SU-DHL-6 (cell line): ENCODE measurements at regions not wholly inside any gene's neighbourhood (a gene's known extent, or its start where the extent isn't known, plus 50 kb on each side); places are given as distances from the start of the nearest gene placed in this dataset.

Experiments used
- H2AFZ ChIP-seq: fragments of 200-600 bp; sonication (generic); 2 replicates; pipeline ENCODE4 v1.6.1; 2014; ENCODE audit warnings: low read depth, mild to moderate bottlenecking, moderate library complexity, mixed read lengths, antibody characterized with exemption, low read length; ENCODE audit not compliant: severe bottlenecking
- H3F3A ChIP-seq: fragments of 200-600 bp; shearing (Covaris generic); 2 replicates; pipeline ENCODE4 v1.6.0; 2016; ENCODE audit warnings: antibody characterized with exemption, mild to moderate bottlenecking; ENCODE audit not compliant: insufficient read depth
- H3K27ac ChIP-seq: fragments of 200-600 bp; sonication (generic); 2 replicates; pipeline ENCODE4 v1.5.1; 2016; ENCODE audit warnings: low read depth, mild to moderate bottlenecking, low read length, moderate library complexity, mixed read lengths
- H3K27me3 ChIP-seq: fragments of 200-600 bp; sonication (generic), shearing (Covaris generic); 2 replicates; pipeline ENCODE4 v1.6.0; 2014; ENCODE audit warnings: mild to moderate bottlenecking, low read length
- H3K36me3 ChIP-seq: fragments of 200-600 bp; sonication (generic); 2 replicates; pipeline ENCODE4 v1.6.1; 2014; ENCODE audit warnings: mild to moderate bottlenecking, low read length, mixed read lengths
- H3K4me2 ChIP-seq: fragments of 300-600, 200-600 bp; shearing (Covaris generic), sonication (generic); 2 replicates; pipeline ENCODE4 v1.6.0; 2014; ENCODE audit warnings: low read length, low read depth, mild to moderate bottlenecking; ENCODE audit not compliant: poor library complexity, severe bottlenecking
- H3K4me3 ChIP-seq: fragments of 200-600 bp; sonication (generic); 2 replicates; pipeline ENCODE4 v1.5.1; 2014; ENCODE audit warnings: antibody characterized with exemption, low read length, mild to moderate bottlenecking, mixed read lengths; ENCODE audit not compliant: insufficient read depth, poor library complexity, severe bottlenecking
- H3K79me2 ChIP-seq: fragments of 200-600 bp; sonication (generic); 2 replicates; pipeline ENCODE4 v1.6.1; 2014; ENCODE audit warnings: mild to moderate bottlenecking, low read length, moderate library complexity; ENCODE audit not compliant: insufficient read depth
- H3K9ac ChIP-seq: fragments of 200-600 bp; sonication (generic); 2 replicates; pipeline ENCODE4 v1.7.0; 2014; ENCODE audit warnings: mild to moderate bottlenecking, low read length
- H3K9me2 ChIP-seq: fragments of 200-600 bp; sonication (generic); replicated peaks from 2 replicates; pipeline ENCODE4 v1.6.1; 2014; ENCODE audit warnings: low read length; ENCODE audit not compliant: insufficient read depth
- H3K9me3 ChIP-seq: fragments of 200-600 bp; sonication (generic); 2 replicates; pipeline ENCODE4 v1.6.1; 2014; ENCODE audit warnings: low read length, mixed read lengths; ENCODE audit not compliant: insufficient read depth
- H4K20me1 ChIP-seq: fragments of 200-600 bp; sonication (generic); 2 replicates; pipeline ENCODE4 v1.6.1; 2014; ENCODE audit warnings: low read depth, mild to moderate bottlenecking, antibody characterized with exemption, low read length, moderate library complexity, mixed read lengths
- EZH2phosphoT487 ChIP-seq: fragments of 200-600 bp; sonication (generic), shearing (Covaris generic); conservative IDR thresholded peaks from 2 replicates; pipeline ENCODE4 v1.6.1; 2018; ENCODE audit warnings: mild to moderate bottlenecking, antibody characterized with exemption, low read length, moderate library complexity, mixed read lengths
- TF ChIP-seq, protein P1 (sequence below): fragments of 200-600 bp; sonication (generic); IDR thresholded peaks from one replicate; pipeline ENCODE4 v1.5.1; 2017; ENCODE audit warnings: antibody characterized with exemption, mild to moderate bottlenecking, low read length, moderate library complexity; ENCODE audit not compliant: insufficient read depth, poor library complexity, severe bottlenecking

DNA sequence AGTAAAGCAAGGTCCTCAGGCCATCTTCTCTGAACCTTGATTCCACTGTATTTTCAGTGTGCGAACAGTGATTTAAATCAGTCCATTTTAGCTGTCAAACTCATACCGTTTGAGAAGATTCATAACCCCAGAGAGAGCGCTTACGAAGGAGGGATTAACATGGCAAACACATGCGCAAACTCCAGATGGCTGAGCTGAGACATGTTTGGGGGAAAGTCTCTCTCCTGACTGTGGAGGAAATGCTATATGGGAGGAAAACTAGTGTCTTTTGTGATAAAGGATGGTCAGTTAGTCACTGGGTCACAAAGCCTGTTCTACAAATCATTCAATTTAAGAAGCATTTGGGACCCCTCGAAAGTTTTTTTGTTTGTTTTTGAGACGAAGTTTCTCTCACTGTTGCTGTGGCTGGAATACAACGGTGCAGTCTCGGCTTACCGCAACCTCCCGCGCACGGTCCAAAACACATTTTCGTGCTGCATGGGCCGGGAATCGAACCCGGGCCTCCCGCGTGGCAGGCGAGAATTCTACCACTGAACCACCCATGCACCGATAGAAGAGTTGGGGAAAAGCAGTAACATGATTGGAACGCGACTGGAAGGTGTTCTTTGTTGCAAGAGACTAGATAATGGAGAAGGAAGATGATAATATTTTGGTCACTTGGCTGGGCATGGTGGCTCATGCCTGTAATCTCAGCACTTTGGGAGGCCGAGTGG, 58.4 kb upstream of the CXADR start:
- Histone ChIP-seq H2AFZ (no peak overlapping the region), H4K20me1 (no peaks in the 10 kb centered on the region), H3F3A (no peaks in the 10 kb centered on the region), H3K9me2 (no peaks in the 10 kb centered on the region), H3K4me2 (no peak overlapping the region), H3K36me3 (no peaks in the 10 kb centered on the region), H3K9me3 (no peaks in the 10 kb centered on the region), H3K9ac (no peak overlapping the region), H3K27ac (no peak overlapping the region), H3K27me3 (no peaks in the 10 kb centered on the region), H3K4me3 (no peak overlapping the region), H3K79me2 (no peaks in the 10 kb centered on the region)
- TF ChIP-seq, protein P1, sequence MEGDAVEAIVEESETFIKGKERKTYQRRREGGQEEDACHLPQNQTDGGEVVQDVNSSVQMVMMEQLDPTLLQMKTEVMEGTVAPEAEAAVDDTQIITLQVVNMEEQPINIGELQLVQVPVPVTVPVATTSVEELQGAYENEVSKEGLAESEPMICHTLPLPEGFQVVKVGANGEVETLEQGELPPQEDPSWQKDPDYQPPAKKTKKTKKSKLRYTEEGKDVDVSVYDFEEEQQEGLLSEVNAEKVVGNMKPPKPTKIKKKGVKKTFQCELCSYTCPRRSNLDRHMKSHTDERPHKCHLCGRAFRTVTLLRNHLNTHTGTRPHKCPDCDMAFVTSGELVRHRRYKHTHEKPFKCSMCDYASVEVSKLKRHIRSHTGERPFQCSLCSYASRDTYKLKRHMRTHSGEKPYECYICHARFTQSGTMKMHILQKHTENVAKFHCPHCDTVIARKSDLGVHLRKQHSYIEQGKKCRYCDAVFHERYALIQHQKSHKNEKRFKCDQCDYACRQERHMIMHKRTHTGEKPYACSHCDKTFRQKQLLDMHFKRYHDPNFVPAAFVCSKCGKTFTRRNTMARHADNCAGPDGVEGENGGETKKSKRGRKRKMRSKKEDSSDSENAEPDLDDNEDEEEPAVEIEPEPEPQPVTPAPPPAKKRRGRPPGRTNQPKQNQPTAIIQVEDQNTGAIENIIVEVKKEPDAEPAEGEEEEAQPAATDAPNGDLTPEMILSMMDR = no peak
- no peak for TF ChIP-seq EZH2phosphoT487

DNA sequence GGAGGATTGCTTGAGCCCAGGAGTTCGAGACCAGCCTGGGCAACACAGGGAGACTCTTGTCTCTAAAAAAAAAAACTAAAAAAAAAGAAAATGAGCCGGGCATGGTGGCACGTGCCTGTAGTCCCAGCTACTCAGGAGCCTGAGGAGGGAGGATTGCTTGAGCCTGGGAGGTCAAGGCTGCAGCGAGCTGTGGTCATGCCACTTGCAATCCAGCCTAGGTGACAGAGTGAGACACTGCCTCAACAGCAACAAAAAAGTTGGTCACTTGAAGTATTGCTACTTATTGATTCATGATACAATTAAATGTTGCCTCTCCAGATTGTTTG, 57.9 kb upstream of the CXADR start:
- H3K4me2 ChIP-seq = no peak overlapping the region
- H3K27me3 ChIP-seq = no peaks in the 10 kb centered on the region
- no peak overlapping the region for H3K9ac ChIP-seq
- no peak overlapping the region for H3K27ac ChIP-seq
- no peaks in the 10 kb centered on the region for H3K79me2 ChIP-seq
- no peaks in the 10 kb centered on the region for H3K9me3 ChIP-seq
- no peaks in the 10 kb centered on the region for H3K36me3 ChIP-seq
- H2AFZ ChIP-seq = no peak overlapping the region
- no peak overlapping the region for H3K4me3 ChIP-seq
- TF ChIP-seq EZH2phosphoT487 = no peak
- TF ChIP-seq, protein P1 = no peak
- H3K9me2 ChIP-seq = no peaks in the 10 kb centered on the region
- H4K20me1 ChIP-seq = no peaks in the 10 kb centered on the region
- no peaks in the 10 kb centered on the region for H3F3A ChIP-seq

DNA sequence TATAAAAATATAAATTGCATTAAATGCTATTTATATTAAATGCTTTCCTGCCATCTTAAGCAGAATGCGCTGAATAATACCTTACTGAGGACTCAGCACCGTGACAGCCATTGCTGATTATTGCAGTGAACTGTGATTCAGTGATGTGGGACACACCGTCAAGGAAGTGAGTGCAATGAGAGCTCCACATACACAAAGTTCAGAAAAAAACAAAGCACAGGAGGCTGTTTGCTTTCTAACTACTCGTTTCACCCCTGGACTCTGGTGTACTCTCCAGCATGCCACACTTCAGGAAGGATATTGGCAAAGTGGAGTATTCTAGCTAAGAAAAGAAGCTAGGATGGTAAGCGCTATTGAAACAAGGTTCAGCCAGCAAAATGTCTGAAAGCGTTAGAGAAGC, 57.4 kb upstream of the CXADR start:
- H3K9me3 ChIP-seq = no peaks in the 10 kb centered on the region
- H3K4me2 ChIP-seq = no peak overlapping the region
- no peak overlapping the region for H3K9ac ChIP-seq
- no peaks in the 10 kb centered on the region for H3F3A ChIP-seq
- H3K27me3 ChIP-seq = no peaks in the 10 kb centered on the region
- no peak for TF ChIP-seq EZH2phosphoT487
- TF ChIP-seq, protein P1 = no peak
- no peak overlapping the region for H3K27ac ChIP-seq
- H3K79me2 ChIP-seq = no peaks in the 10 kb centered on the region
- H4K20me1 ChIP-seq = no peaks in the 10 kb centered on the region
- H3K4me3 ChIP-seq = no peak overlapping the region
- no peak overlapping the region for H2AFZ ChIP-seq
- no peaks in the 10 kb centered on the region for H3K36me3 ChIP-seq
- no peaks in the 10 kb centered on the region for H3K9me2 ChIP-seq
